ENCODE measurements at regions not wholly inside any gene's neighbourhood (a gene's known extent, or its start where the extent isn't known, plus 50 kb on each side); places are given as distances from the start of the nearest gene placed in this dataset.
"Not testable (repeated sequence)": the region's sequence is repeated elsewhere in the genome, so short reads cannot be mapped to it uniquely, and the experiment has no call there.

- Histone ChIP-seq H3K27me3 (ENCODE audit: insufficient read depth, poor library complexity, severe bottlenecking) (no peaks in the 10 kb centered on the region), H3K4me3 (replicated peaks; ENCODE audit: insufficient read depth, low read length) (no peak overlapping the region), H3K27ac (replicated peaks) (no peak overlapping the region)
- DNase-seq (ENCODE audit: low read depth in 1 of 2, low spot score in 1 of 2), result no peak
- TF ChIP-seq, protein P1, sequence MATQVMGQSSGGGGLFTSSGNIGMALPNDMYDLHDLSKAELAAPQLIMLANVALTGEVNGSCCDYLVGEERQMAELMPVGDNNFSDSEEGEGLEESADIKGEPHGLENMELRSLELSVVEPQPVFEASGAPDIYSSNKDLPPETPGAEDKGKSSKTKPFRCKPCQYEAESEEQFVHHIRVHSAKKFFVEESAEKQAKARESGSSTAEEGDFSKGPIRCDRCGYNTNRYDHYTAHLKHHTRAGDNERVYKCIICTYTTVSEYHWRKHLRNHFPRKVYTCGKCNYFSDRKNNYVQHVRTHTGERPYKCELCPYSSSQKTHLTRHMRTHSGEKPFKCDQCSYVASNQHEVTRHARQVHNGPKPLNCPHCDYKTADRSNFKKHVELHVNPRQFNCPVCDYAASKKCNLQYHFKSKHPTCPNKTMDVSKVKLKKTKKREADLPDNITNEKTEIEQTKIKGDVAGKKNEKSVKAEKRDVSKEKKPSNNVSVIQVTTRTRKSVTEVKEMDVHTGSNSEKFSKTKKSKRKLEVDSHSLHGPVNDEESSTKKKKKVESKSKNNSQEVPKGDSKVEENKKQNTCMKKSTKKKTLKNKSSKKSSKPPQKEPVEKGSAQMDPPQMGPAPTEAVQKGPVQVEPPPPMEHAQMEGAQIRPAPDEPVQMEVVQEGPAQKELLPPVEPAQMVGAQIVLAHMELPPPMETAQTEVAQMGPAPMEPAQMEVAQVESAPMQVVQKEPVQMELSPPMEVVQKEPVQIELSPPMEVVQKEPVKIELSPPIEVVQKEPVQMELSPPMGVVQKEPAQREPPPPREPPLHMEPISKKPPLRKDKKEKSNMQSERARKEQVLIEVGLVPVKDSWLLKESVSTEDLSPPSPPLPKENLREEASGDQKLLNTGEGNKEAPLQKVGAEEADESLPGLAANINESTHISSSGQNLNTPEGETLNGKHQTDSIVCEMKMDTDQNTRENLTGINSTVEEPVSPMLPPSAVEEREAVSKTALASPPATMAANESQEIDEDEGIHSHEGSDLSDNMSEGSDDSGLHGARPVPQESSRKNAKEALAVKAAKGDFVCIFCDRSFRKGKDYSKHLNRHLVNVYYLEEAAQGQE (IDR thresholded peaks at IDR 0.05; ENCODE audit: insufficient replicate concordance, low read depth), result no peak
- no peak for TF ChIP-seq SPI1 (IDR thresholded peaks at IDR 0.05; ENCODE audit: borderline replicate concordance, low read depth)
These were observed 320.8 kb downstream of the PTPRC start for GRCh38 chr1:198959676-198960075.

GRCh38 chr1:198963796-198964195 lies 325.0 kb downstream of the PTPRC start:
- not testable (repeated sequence) for H3K27me3 ChIP-seq (ENCODE audit: insufficient read depth, poor library complexity, severe bottlenecking); H3K27ac ChIP-seq (replicated peaks); H3K4me3 ChIP-seq (replicated peaks; ENCODE audit: insufficient read depth, low read length); DNase-seq (ENCODE audit: low read depth in 1 of 2, low spot score in 1 of 2)

DNA sequence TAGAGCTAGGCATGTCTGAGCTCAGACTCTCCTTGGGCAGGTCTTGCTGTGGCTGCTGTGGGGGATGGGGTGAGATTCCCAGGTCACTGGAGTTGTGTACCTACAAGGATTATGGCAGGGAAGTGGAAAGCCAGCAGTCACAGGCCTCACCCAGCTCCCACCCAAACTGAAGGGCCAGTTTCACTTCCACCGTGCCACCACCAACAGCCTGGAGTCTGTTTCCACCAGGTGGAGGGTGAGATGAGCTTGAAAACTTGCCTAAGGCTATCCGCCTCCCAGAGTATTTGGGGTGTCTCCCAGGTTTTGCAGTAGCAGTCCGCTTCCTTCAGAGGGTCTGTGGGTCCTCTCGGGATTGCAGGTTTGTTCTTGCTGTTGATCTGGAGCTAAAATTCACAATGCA lies 327.7 kb downstream of the PTPRC start:
- Histone ChIP-seq H3K27ac (replicated peaks) (no peak overlapping the region), H3K4me3 (replicated peaks; ENCODE audit: insufficient read depth, low read length) (no peak overlapping the region)

DNA sequence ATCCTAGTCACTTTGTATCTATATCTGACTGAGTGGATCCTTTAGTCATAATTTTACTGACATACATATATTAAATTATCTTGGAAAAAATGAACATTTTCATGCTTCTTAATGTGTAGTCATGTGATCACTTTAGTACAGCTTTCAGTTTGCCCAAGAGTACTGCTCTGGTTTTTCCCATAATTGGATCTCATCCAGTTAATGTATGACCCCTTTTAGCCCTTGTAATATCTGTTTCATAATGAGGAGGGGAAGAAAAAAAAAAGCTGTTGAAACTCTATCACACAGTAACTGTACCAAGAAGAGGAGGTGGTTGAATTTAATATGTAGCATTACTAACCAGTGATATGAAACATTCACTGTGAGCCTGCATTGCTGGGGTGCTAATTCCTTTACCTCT lies 328.7 kb downstream of the PTPRC start:
- no peak for TF ChIP-seq GABPA (IDR thresholded peaks at IDR 0.05; ENCODE audit: low read depth)
- Histone ChIP-seq H3K27ac (replicated peaks) (no peak overlapping the region), H3K27me3 (ENCODE audit: insufficient read depth, poor library complexity, severe bottlenecking) (no peaks in the 10 kb centered on the region), H3K4me3 (replicated peaks; ENCODE audit: insufficient read depth, low read length) (no peak overlapping the region)
- no peak for DNase-seq (ENCODE audit: low read depth in 1 of 2, low spot score in 1 of 2)

More for the DNA sequence above, 327.7 kb downstream of the PTPRC start:
- DNase-seq (ENCODE audit: low read depth in 1 of 2, low spot score in 1 of 2), result no peak
- TF ChIP-seq SPI1 (IDR thresholded peaks at IDR 0.05; ENCODE audit: borderline replicate concordance, low read depth), result no peak
- H3K27me3 ChIP-seq (ENCODE audit: insufficient read depth, poor library complexity, severe bottlenecking), result no peaks in the 10 kb centered on the region

- no peak for DNase-seq (ENCODE audit: low read depth in 1 of 2, low spot score in 1 of 2)
- H3K27ac ChIP-seq (replicated peaks), result no peak overlapping the region
These were observed 330.0 kb downstream of the PTPRC start for GRCh38 chr1:198968866-198969265.

More at GRCh38 chr1:198968866-198969265, 330.0 kb downstream of the PTPRC start:
- H3K27me3 ChIP-seq (ENCODE audit: insufficient read depth, poor library complexity, severe bottlenecking), result no peaks in the 10 kb centered on the region
- TF ChIP-seq GABPA (IDR thresholded peaks at IDR 0.05; ENCODE audit: low read depth) (no peak), POLR2AphosphoS5 (IDR thresholded peaks at IDR 0.05; ENCODE audit: low read depth) (no peak), SPI1 (IDR thresholded peaks at IDR 0.05; ENCODE audit: borderline replicate concordance, low read depth) (no peak)
- TF ChIP-seq, protein P1 (IDR thresholded peaks at IDR 0.05; ENCODE audit: insufficient replicate concordance, low read depth), result no peak
- TF ChIP-seq, protein P2, sequence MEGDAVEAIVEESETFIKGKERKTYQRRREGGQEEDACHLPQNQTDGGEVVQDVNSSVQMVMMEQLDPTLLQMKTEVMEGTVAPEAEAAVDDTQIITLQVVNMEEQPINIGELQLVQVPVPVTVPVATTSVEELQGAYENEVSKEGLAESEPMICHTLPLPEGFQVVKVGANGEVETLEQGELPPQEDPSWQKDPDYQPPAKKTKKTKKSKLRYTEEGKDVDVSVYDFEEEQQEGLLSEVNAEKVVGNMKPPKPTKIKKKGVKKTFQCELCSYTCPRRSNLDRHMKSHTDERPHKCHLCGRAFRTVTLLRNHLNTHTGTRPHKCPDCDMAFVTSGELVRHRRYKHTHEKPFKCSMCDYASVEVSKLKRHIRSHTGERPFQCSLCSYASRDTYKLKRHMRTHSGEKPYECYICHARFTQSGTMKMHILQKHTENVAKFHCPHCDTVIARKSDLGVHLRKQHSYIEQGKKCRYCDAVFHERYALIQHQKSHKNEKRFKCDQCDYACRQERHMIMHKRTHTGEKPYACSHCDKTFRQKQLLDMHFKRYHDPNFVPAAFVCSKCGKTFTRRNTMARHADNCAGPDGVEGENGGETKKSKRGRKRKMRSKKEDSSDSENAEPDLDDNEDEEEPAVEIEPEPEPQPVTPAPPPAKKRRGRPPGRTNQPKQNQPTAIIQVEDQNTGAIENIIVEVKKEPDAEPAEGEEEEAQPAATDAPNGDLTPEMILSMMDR (IDR thresholded peaks at IDR 0.05; ENCODE audit: insufficient read depth, low read length), result no peak
- H3K4me3 ChIP-seq (replicated peaks; ENCODE audit: insufficient read depth, low read length), result no peak overlapping the region

Measured in HL-60 (cell line).